UCSD-AML1 (cell line): ENCODE measurements at regions not wholly inside any gene's neighbourhood (a gene's known extent, or its start where the extent isn't known, plus 50 kb on each side); places are given as distances from the start of the nearest gene placed in this dataset.
"Not testable (repeated sequence)": the region's sequence is repeated elsewhere in the genome, so short reads cannot be mapped to it uniquely, and the experiment has no call there.

Experiments
- DNase-seq: peaks from one replicate; lab custom pipeline; 2025; ENCODE audit not compliant: unreplicated experiment; lab: John Stamatoyannopoulos, UW

GRCh38 chr6:85986681-85987080 is 344.0 kb upstream of the SYNCRIP start:
- no peak for DNase-seq

GRCh38 chr6:85983032-85983659 is 340.5 kb upstream of the SYNCRIP start:
- no peak for DNase-seq

- DNase-seq = no peak
Observed at GRCh38 chr6:85977661-85978060, 335.0 kb upstream of the SYNCRIP start.

GRCh38 chr6:85975957-85976356 is 333.3 kb upstream of the SYNCRIP start:
- no peak for DNase-seq

- no peak for DNase-seq
Observed at GRCh38 chr6:85971238-85971637, 328.6 kb upstream of the SYNCRIP start.

- no peak for DNase-seq
Observed at GRCh38 chr6:85966828-85967227, 324.1 kb upstream of the SYNCRIP start.

GRCh38 chr6:85961746-85962145 is 319.1 kb upstream of the SYNCRIP start:
- no peak for DNase-seq

- DNase-seq = no peak
Observed at GRCh38 chr6:85961125-85961524, 318.4 kb upstream of the SYNCRIP start.

GRCh38 chr6:85948481-85948880 is 305.8 kb upstream of the SYNCRIP start:
- DNase-seq = no peak

- no peak for DNase-seq
Observed at GRCh38 chr6:85945459-85946185, 302.9 kb upstream of the SYNCRIP start.

GRCh38 chr6:85944776-85945175 is 302.1 kb upstream of the SYNCRIP start:
- DNase-seq = no peak

- DNase-seq = no peak
Observed at GRCh38 chr6:85942844-85943243, 300.2 kb upstream of the SYNCRIP start.

GRCh38 chr6:85936916-85937315 is 294.2 kb upstream of the SYNCRIP start:
- no peak for DNase-seq

GRCh38 chr6:85923013-85923430 is 280.3 kb upstream of the SYNCRIP start:
- peak; percentile 26 for DNase-seq

GRCh38 chr6:85920782-85921181 is 278.1 kb upstream of the SYNCRIP start:
- no peak for DNase-seq

- DNase-seq = no peak
Observed at GRCh38 chr6:85917522-85917921, 274.8 kb upstream of the SYNCRIP start.

- no peak for DNase-seq
Observed at GRCh38 chr6:85913001-85913400, 270.3 kb upstream of the SYNCRIP start.

- no peak for DNase-seq
Observed at GRCh38 chr6:85912582-85912981, 269.9 kb upstream of the SYNCRIP start.

GRCh38 chr6:85911067-85911466 is 268.4 kb upstream of the SYNCRIP start:
- DNase-seq = no peak

GRCh38 chr6:85908120-85908519 is 265.4 kb upstream of the SYNCRIP start:
- not testable (repeated sequence) for DNase-seq

GRCh38 chr6:85892346-85892745 is 249.7 kb upstream of the SYNCRIP start:
- DNase-seq = no peak

GRCh38 chr6:85887461-85887860 is 244.8 kb upstream of the SYNCRIP start:
- DNase-seq = no peak

- no peak for DNase-seq
Observed at GRCh38 chr6:85868685-85869084, 226.0 kb upstream of the SYNCRIP start.
